ENCODE measurements at regions not wholly inside any gene's neighbourhood (a gene's known extent, or its start where the extent isn't known, plus 50 kb on each side); places are given as distances from the start of the nearest gene placed in this dataset.

DNA sequence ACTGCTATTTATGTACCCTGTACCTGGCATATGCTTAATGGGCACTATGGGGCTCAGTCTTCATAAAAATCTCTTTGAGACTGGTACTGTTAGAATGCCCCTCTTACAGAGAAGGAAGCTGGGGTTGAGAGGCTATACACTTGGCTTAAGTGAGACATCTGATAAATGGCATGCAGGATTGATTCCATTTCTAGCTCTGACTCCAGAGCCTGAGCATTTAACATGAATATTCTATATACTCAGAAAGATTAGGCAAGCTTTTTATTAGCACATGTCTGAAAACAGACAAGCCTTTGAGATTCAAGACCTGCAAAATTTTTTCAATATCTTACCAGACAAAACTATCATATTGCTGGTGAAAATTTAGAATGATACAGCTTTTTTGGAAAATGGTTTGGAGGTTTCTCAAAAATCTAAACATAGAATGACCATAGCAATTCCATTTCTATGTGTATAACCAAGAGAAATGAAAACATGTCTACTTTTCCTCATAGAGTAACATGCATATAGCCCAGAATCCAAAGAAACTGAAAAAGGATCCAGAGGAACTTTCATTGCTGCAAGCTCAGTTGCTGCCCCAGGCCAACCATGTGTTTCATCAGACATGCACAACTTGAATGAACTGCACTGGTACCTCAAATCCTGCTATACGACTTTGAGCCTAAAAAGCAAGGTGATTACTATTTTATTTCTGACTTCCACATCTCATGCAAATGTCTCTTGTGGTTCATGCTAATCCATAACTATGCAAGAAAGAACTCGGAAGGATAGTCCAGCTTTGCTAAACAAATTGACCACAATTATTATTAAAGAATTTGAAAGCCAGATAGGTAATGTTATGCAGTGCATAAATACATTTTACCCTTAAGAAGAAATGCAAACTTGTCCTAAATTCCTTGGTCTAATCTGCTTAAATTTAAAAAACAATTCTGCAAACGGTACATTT is 389.0 kb upstream of the GRIA1 start:
- TF ChIP-seq RFX5 (IDR thresholded peaks at IDR 0.05; ENCODE audit: low read depth, low read length) (no peak), NR2C1 (IDR thresholded peaks at IDR 0.05) (no peak), EZH2 (IDR thresholded peaks at IDR 0.05; ENCODE audit: borderline replicate concordance, control insufficient read depth, low read depth, low read length) (no peak), NFYA (IDR thresholded peaks at IDR 0.05; ENCODE audit: borderline replicate concordance, low read depth, low read length) (no peak), ZNF274 (IDR thresholded peaks at IDR 0.05; ENCODE audit: insufficient read depth, insufficient read length) (no peak), CREB1 (IDR thresholded peaks at IDR 0.05; ENCODE audit: low read depth) (no peak), NRF1 (conservative IDR thresholded peaks at IDR 0.05; ENCODE audit: low read depth, low read length) (no peak), JUNB (IDR thresholded peaks at IDR 0.05) (no peak)
- TF ChIP-seq, protein P1, sequence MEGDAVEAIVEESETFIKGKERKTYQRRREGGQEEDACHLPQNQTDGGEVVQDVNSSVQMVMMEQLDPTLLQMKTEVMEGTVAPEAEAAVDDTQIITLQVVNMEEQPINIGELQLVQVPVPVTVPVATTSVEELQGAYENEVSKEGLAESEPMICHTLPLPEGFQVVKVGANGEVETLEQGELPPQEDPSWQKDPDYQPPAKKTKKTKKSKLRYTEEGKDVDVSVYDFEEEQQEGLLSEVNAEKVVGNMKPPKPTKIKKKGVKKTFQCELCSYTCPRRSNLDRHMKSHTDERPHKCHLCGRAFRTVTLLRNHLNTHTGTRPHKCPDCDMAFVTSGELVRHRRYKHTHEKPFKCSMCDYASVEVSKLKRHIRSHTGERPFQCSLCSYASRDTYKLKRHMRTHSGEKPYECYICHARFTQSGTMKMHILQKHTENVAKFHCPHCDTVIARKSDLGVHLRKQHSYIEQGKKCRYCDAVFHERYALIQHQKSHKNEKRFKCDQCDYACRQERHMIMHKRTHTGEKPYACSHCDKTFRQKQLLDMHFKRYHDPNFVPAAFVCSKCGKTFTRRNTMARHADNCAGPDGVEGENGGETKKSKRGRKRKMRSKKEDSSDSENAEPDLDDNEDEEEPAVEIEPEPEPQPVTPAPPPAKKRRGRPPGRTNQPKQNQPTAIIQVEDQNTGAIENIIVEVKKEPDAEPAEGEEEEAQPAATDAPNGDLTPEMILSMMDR (IDR thresholded peaks at IDR 0.05 in 2 of 3, conservative IDR thresholded peaks at IDR 0.05 in 1 of 3; ENCODE audit: control insufficient read depth in 2 of 3, extremely low read depth in 1 of 3, insufficient read depth in 1 of 3, low read depth in 3 of 3, low read length in 3 of 3), result no peak
- TF ChIP-seq, protein P2, sequence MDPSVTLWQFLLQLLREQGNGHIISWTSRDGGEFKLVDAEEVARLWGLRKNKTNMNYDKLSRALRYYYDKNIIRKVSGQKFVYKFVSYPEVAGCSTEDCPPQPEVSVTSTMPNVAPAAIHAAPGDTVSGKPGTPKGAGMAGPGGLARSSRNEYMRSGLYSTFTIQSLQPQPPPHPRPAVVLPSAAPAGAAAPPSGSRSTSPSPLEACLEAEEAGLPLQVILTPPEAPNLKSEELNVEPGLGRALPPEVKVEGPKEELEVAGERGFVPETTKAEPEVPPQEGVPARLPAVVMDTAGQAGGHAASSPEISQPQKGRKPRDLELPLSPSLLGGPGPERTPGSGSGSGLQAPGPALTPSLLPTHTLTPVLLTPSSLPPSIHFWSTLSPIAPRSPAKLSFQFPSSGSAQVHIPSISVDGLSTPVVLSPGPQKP (IDR thresholded peaks at IDR 0.05; ENCODE audit: low read depth, low read length), result no peak
- TF ChIP-seq, protein P3, sequence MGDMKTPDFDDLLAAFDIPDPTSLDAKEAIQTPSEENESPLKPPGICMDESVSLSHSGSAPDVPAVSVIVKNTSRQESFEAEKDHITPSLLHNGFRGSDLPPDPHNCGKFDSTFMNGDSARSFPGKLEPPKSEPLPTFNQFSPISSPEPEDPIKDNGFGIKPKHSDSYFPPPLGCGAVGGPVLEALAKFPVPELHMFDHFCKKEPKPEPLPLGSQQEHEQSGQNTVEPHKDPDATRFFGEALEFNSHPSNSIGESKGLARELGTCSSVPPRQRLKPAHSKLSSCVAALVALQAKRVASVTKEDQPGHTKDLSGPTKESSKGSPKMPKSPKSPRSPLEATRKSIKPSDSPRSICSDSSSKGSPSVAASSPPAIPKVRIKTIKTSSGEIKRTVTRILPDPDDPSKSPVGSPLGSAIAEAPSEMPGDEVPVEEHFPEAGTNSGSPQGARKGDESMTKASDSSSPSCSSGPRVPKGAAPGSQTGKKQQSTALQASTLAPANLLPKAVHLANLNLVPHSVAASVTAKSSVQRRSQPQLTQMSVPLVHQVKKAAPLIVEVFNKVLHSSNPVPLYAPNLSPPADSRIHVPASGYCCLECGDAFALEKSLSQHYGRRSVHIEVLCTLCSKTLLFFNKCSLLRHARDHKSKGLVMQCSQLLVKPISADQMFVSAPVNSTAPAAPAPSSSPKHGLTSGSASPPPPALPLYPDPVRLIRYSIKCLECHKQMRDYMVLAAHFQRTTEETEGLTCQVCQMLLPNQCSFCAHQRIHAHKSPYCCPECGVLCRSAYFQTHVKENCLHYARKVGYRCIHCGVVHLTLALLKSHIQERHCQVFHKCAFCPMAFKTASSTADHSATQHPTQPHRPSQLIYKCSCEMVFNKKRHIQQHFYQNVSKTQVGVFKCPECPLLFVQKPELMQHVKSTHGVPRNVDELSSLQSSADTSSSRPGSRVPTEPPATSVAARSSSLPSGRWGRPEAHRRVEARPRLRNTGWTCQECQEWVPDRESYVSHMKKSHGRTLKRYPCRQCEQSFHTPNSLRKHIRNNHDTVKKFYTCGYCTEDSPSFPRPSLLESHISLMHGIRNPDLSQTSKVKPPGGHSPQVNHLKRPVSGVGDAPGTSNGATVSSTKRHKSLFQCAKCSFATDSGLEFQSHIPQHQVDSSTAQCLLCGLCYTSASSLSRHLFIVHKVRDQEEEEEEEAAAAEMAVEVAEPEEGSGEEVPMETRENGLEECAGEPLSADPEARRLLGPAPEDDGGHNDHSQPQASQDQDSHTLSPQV (IDR thresholded peaks at IDR 0.05), result no peak
- TF ChIP-seq, protein P4, sequence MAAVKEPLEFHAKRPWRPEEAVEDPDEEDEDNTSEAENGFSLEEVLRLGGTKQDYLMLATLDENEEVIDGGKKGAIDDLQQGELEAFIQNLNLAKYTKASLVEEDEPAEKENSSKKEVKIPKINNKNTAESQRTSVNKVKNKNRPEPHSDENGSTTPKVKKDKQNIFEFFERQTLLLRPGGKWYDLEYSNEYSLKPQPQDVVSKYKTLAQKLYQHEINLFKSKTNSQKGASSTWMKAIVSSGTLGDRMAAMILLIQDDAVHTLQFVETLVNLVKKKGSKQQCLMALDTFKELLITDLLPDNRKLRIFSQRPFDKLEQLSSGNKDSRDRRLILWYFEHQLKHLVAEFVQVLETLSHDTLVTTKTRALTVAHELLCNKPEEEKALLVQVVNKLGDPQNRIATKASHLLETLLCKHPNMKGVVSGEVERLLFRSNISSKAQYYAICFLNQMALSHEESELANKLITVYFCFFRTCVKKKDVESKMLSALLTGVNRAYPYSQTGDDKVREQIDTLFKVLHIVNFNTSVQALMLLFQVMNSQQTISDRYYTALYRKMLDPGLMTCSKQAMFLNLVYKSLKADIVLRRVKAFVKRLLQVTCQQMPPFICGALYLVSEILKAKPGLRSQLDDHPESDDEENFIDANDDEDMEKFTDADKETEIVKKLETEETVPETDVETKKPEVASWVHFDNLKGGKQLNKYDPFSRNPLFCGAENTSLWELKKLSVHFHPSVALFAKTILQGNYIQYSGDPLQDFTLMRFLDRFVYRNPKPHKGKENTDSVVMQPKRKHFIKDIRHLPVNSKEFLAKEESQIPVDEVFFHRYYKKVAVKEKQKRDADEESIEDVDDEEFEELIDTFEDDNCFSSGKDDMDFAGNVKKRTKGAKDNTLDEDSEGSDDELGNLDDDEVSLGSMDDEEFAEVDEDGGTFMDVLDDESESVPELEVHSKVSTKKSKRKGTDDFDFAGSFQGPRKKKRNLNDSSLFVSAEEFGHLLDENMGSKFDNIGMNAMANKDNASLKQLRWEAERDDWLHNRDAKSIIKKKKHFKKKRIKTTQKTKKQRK (IDR thresholded peaks at IDR 0.05; ENCODE audit: low read depth, low read length), result no peak
- TF ChIP-seq, protein P5, sequence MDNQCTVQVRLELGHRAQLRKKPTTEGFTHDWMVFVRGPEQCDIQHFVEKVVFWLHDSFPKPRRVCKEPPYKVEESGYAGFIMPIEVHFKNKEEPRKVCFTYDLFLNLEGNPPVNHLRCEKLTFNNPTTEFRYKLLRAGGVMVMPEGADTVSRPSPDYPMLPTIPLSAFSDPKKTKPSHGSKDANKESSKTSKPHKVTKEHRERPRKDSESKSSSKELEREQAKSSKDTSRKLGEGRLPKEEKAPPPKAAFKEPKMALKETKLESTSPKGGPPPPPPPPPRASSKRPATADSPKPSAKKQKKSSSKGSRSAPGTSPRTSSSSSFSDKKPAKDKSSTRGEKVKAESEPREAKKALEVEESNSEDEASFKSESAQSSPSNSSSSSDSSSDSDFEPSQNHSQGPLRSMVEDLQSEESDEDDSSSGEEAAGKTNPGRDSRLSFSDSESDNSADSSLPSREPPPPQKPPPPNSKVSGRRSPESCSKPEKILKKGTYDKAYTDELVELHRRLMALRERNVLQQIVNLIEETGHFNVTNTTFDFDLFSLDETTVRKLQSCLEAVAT (IDR thresholded peaks at IDR 0.05), result no peak
